HG03558 (cell line): ENCODE measurements at regions not wholly inside any gene's neighbourhood (a gene's known extent, or its start where the extent isn't known, plus 50 kb on each side); places are given as distances from the start of the nearest gene placed in this dataset.
"Not testable (repeated sequence)": the region's sequence is repeated elsewhere in the genome, so short reads cannot be mapped to it uniquely, and the experiment has no call there.

Experiments used
- ATAC-seq: cut with Tn5 transposase; IDR thresholded peaks from one replicate; pipeline ENCODE4 v1.9.1; 2021; ENCODE audit warnings: moderate number of reproducible peaks; ENCODE audit not compliant: unreplicated experiment; ENCODE audit errors: extremely low read depth

GRCh38 chr7:106584914-106585759 is 75.8 kb downstream of the CCDC71L start:
- ATAC-seq: no peak

- no peak for ATAC-seq
Measured at GRCh38 chr7:106583706-106584690, 77.0 kb downstream of the CCDC71L start.

GRCh38 chr7:106583100-106583499 is 77.9 kb downstream of the CCDC71L start:
- ATAC-seq: no peak

GRCh38 chr7:106582365-106582764 is 78.6 kb downstream of the CCDC71L start:
- no peak for ATAC-seq

GRCh38 chr7:106579086-106579485 is 81.9 kb downstream of the CCDC71L start:
- not testable (repeated sequence) for ATAC-seq

GRCh38 chr7:106575138-106575823 is 85.7 kb downstream of the CCDC71L start:
- no peak for ATAC-seq

GRCh38 chr7:106573738-106574137 is 87.2 kb downstream of the CCDC71L start:
- ATAC-seq: no peak

GRCh38 chr7:106573125-106573663 is 87.8 kb downstream of the CCDC71L start:
- ATAC-seq: no peak

GRCh38 chr7:106572394-106573124 is 88.4 kb downstream of the CCDC71L start:
- ATAC-seq: no peak

- ATAC-seq: no peak
Measured at GRCh38 chr7:106571563-106571962, 89.4 kb downstream of the CCDC71L start.

GRCh38 chr7:106570948-106571418 is 90.0 kb downstream of the CCDC71L start:
- ATAC-seq: no peak

GRCh38 chr7:106570146-106570545 is 90.8 kb downstream of the CCDC71L start:
- ATAC-seq: no peak

- ATAC-seq: no peak
Measured at GRCh38 chr7:106569500-106569929, 91.4 kb downstream of the CCDC71L start.

GRCh38 chr7:106568680-106569499 is 92.1 kb downstream of the CCDC71L start:
- no peak for ATAC-seq

GRCh38 chr7:106568002-106568679 is 92.8 kb downstream of the CCDC71L start:
- ATAC-seq: no peak

- ATAC-seq: not testable (repeated sequence)
Measured at GRCh38 chr7:106567204-106568001, 93.6 kb downstream of the CCDC71L start.

- no peak for ATAC-seq
Measured at GRCh38 chr7:106566672-106567071, 94.3 kb downstream of the CCDC71L start.
